ENCODE measurements at regions not wholly inside any gene's neighbourhood (a gene's known extent, or its start where the extent isn't known, plus 50 kb on each side); places are given as distances from the start of the nearest gene placed in this dataset.

GRCh38 chr13:104473936-104474335, 1407.7 kb upstream of the SLC10A2 start:
- H3K4me3 ChIP-seq: no peak overlapping the region
- no peaks in the 10 kb centered on the region for H3K9me3 ChIP-seq
- no peak overlapping the region for H3K27ac ChIP-seq
- no peaks in the 10 kb centered on the region for H3K27me3 ChIP-seq
- H3K36me3 ChIP-seq: no peaks in the 10 kb centered on the region
- ATAC-seq: no peak
- no peak for DNase-seq
- intact Hi-C loops (cut with DNase I): no loop called here
- TF ChIP-seq CTCF (IDR thresholded peaks at IDR 0.05) (no peak), POLR2A (IDR thresholded peaks at IDR 0.05) (no peak)
- no peaks in the 10 kb centered on the region for H3K4me1 ChIP-seq

GRCh38 chr13:104466016-104466415, 1399.8 kb upstream of the SLC10A2 start:
- no peaks in the 10 kb centered on the region for H3K9me3 ChIP-seq
- H3K4me1 ChIP-seq: no peaks in the 10 kb centered on the region
- H3K27ac ChIP-seq: no peak overlapping the region
- TF ChIP-seq POLR2A (IDR thresholded peaks at IDR 0.05) (no peak), CTCF (IDR thresholded peaks at IDR 0.05) (no peak)
- no peaks in the 10 kb centered on the region for H3K36me3 ChIP-seq
- DNase-seq (no peak), ATAC-seq (no peak)
- H3K4me3 ChIP-seq: no peak overlapping the region
- no peaks in the 10 kb centered on the region for H3K27me3 ChIP-seq
- intact Hi-C loops (cut with DNase I): no loop called here

DNA sequence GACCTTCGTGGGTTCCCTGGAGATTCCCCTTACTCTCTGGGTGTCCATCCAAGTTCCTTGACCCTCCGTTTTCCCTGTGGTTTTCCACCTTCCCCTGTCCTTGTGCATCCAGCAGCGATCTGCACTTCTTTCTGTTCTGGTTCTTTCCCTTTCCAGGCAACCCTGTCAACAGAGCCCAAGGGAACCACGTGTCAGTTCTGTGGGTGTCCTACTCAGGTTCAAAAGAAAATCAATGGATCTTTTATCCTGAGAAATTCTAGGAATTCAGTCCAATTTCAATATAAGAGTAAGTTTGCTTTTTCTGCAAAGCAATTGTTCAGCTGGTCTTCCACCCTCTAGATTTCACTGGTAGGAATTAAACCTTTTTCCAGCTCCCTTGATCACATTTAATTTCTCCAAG, 1394.8 kb upstream of the SLC10A2 start:
- 24% methylated on average over 4 of the region's 4 CpGs for WGBS (ENCODE audit: insufficient coverage, low coverage, low lambda C conversion rate, missing lambda C conversion rate)
- intact Hi-C loops (cut with DNase I): no loop called here

GRCh38 chr13:104460554-104460953, 1394.3 kb upstream of the SLC10A2 start:
- DNase-seq (no peak), ATAC-seq (no peak)
- TF ChIP-seq CTCF (IDR thresholded peaks at IDR 0.05) (no peak), POLR2A (IDR thresholded peaks at IDR 0.05) (no peak)
- H3K4me1 ChIP-seq: no peaks in the 10 kb centered on the region
- 49% methylated on average over 2 of the region's 2 CpGs for WGBS (ENCODE audit: insufficient coverage, low coverage, low lambda C conversion rate, missing lambda C conversion rate)
- no peak overlapping the region for H3K27ac ChIP-seq
- intact Hi-C loops (cut with DNase I): no loop called here
- no peaks in the 10 kb centered on the region for H3K36me3 ChIP-seq
- H3K9me3 ChIP-seq: no peaks in the 10 kb centered on the region
- H3K27me3 ChIP-seq: no peaks in the 10 kb centered on the region
- H3K4me3 ChIP-seq: no peak overlapping the region

More for the DNA sequence above, 1394.8 kb upstream of the SLC10A2 start:
- DNase-seq: no peak
- Histone ChIP-seq H3K36me3 (no peaks in the 10 kb centered on the region), H3K4me1 (no peaks in the 10 kb centered on the region), H3K27me3 (no peaks in the 10 kb centered on the region), H3K4me3 (no peak overlapping the region), H3K9me3 (no peaks in the 10 kb centered on the region), H3K27ac (no peak overlapping the region)
- TF ChIP-seq POLR2A (IDR thresholded peaks at IDR 0.05) (no peak), CTCF (IDR thresholded peaks at IDR 0.05) (no peak)
- ATAC-seq: no peak

- DNase-seq (no peak), ATAC-seq (no peak)
- intact Hi-C loops (cut with DNase I): no loop called here
- no peaks in the 10 kb centered on the region for H3K9me3 ChIP-seq
- WGBS (ENCODE audit: insufficient coverage, low coverage, low lambda C conversion rate, missing lambda C conversion rate): 39% methylated on average over 2 of the region's 2 CpGs
- no peak overlapping the region for H3K27ac ChIP-seq
- no peak overlapping the region for H3K4me3 ChIP-seq
- H3K36me3 ChIP-seq: no peaks in the 10 kb centered on the region
- no peaks in the 10 kb centered on the region for H3K4me1 ChIP-seq
- H3K27me3 ChIP-seq: no peaks in the 10 kb centered on the region
- TF ChIP-seq CTCF (IDR thresholded peaks at IDR 0.05) (no peak), POLR2A (IDR thresholded peaks at IDR 0.05) (no peak)
Measured at GRCh38 chr13:104450006-104450405, 1383.8 kb upstream of the SLC10A2 start.

All from right lobe of liver (tissue), 6 donors.